Vagina (tissue), 2 donors: ENCODE measurements at regions not wholly inside any gene's neighbourhood (a gene's known extent, or its start where the extent isn't known, plus 50 kb on each side); places are given as distances from the start of the nearest gene placed in this dataset.

Experiments used
- DNase-seq, 2 donors: peaks; one replicate each; pipeline ENCODE4 v3.0.0-alpha.2; 2017; ENCODE audit errors: extremely low spot score in 2 of 2
- H3K27ac ChIP-seq: fragments of 200-600 bp; sonication (generic); one replicate; pipeline ENCODE4 v1.5.1; 2019
- H3K27me3 ChIP-seq: fragments of 200-600 bp; sonication (generic); one replicate; pipeline ENCODE4 v1.5.1; 2019
- H3K36me3 ChIP-seq, 2 donors: fragments of 200-600 bp; sonication (generic); one replicate each; pipeline ENCODE4 v1.5.1; 2017 to 2019
- H3K4me1 ChIP-seq: fragments of 200-600 bp; sonication (generic); one replicate; pipeline ENCODE4 v1.5.1; 2019
- H3K4me3 ChIP-seq, 2 donors: fragments of 200-600 bp; sonication (generic); 1 replicate in 1 of 2; 2 replicates in 1 of 2; pipeline ENCODE4 v1.5.1; 2016 to 2019
- H3K9me3 ChIP-seq: fragments of 200-600 bp; sonication (generic); one replicate; pipeline ENCODE4 v1.5.1; 2019
- POLR2A ChIP-seq, 2 donors: fragments of 450-650 bp; IDR thresholded peaks; one replicate each; pipeline ENCODE4 v1.6.1; 2017; ENCODE audit warnings: antibody characterized with exemption in 2 of 2, mild to moderate bottlenecking in 2 of 2, moderate library complexity in 2 of 2
- POLR2AphosphoS5 ChIP-seq, 2 donors: sonication (generic); formaldehyde crosslinking; IDR thresholded peaks; one replicate each; pipeline ENCODE4 v1.9.0; 2017; ENCODE audit warnings: antibody characterized with exemption in 2 of 2, mild to moderate bottlenecking in 2 of 2, low read depth in 1 of 2; ENCODE audit not compliant: insufficient read depth in 1 of 2
- intact Hi-C: fragments of 100-400 bp; cut with DNase I; formaldehyde crosslinking; loops from one replicate; pipeline ENCODE4 v1.15.1; 2023
- TF ChIP-seq, protein P1 (sequence below), 3 experiments: fragments of 450-650 bp in 2 of 3; fragments of 200-600 bp in 1 of 3; sonication (generic) in 1 of 3; IDR thresholded peaks; one replicate each; pipeline ENCODE4 v1.5.1; 2017 to 2019; ENCODE audit warnings: antibody characterized with exemption in 3 of 3, mild to moderate bottlenecking in 2 of 3, moderate library complexity in 2 of 3

- no peaks in the 10 kb centered on the region for H3K27me3 ChIP-seq
- no peak overlapping the region for H3K27ac ChIP-seq
- H3K4me3 ChIP-seq, result no peak overlapping the region
- no peak for TF ChIP-seq POLR2A (IDR thresholded peaks at IDR 0.05)
- H3K4me1 ChIP-seq, result no peaks in the 10 kb centered on the region
- no peaks in the 10 kb centered on the region for H3K36me3 ChIP-seq
- intact Hi-C loops, result no loop called here
- DNase-seq, result no peak
- no peaks in the 10 kb centered on the region for H3K9me3 ChIP-seq
These were observed 244.4 kb downstream of the SAMD5 start for GRCh38 chr6:147752689-147753403.

- H3K9me3 ChIP-seq, result no peaks in the 10 kb centered on the region
- H3K4me3 ChIP-seq, result no peak overlapping the region
- H3K4me1 ChIP-seq, result no peaks in the 10 kb centered on the region
- intact Hi-C loops, result no loop called here
- H3K27ac ChIP-seq, result no peak overlapping the region
- no peak for DNase-seq
- H3K36me3 ChIP-seq, result no peaks in the 10 kb centered on the region
- no peaks in the 10 kb centered on the region for H3K27me3 ChIP-seq
- no peak for TF ChIP-seq POLR2AphosphoS5 (IDR thresholded peaks at IDR 0.05; ENCODE audit: insufficient read depth in 1 of 2, low read depth in 1 of 2)
- no peak for TF ChIP-seq POLR2A (IDR thresholded peaks at IDR 0.05)
- TF ChIP-seq, protein P1, sequence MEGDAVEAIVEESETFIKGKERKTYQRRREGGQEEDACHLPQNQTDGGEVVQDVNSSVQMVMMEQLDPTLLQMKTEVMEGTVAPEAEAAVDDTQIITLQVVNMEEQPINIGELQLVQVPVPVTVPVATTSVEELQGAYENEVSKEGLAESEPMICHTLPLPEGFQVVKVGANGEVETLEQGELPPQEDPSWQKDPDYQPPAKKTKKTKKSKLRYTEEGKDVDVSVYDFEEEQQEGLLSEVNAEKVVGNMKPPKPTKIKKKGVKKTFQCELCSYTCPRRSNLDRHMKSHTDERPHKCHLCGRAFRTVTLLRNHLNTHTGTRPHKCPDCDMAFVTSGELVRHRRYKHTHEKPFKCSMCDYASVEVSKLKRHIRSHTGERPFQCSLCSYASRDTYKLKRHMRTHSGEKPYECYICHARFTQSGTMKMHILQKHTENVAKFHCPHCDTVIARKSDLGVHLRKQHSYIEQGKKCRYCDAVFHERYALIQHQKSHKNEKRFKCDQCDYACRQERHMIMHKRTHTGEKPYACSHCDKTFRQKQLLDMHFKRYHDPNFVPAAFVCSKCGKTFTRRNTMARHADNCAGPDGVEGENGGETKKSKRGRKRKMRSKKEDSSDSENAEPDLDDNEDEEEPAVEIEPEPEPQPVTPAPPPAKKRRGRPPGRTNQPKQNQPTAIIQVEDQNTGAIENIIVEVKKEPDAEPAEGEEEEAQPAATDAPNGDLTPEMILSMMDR (IDR thresholded peaks at IDR 0.05), result no peak
These were observed 247.5 kb downstream of the SAMD5 start for GRCh38 chr6:147755999-147756398.

- H3K9me3 ChIP-seq, result no peaks in the 10 kb centered on the region
- H3K36me3 ChIP-seq, result no peaks in the 10 kb centered on the region
- DNase-seq, result no peak
- no peak overlapping the region for H3K27ac ChIP-seq
- no peak for TF ChIP-seq POLR2A (IDR thresholded peaks at IDR 0.05)
- TF ChIP-seq, protein P1 (IDR thresholded peaks at IDR 0.05), result no peak
- TF ChIP-seq POLR2AphosphoS5 (IDR thresholded peaks at IDR 0.05; ENCODE audit: insufficient read depth in 1 of 2, low read depth in 1 of 2), result no peak
- H3K27me3 ChIP-seq, result no peaks in the 10 kb centered on the region
- no peaks in the 10 kb centered on the region for H3K4me1 ChIP-seq
- intact Hi-C loops, result no loop called here
- no peak overlapping the region for H3K4me3 ChIP-seq
These were observed 248.4 kb downstream of the SAMD5 start for GRCh38 chr6:147756891-147757290.

- intact Hi-C loops, result no loop called here
- no peaks in the 10 kb centered on the region for H3K9me3 ChIP-seq
- DNase-seq, result no peak
- no peaks in the 10 kb centered on the region for H3K4me1 ChIP-seq
- H3K27ac ChIP-seq, result no peak overlapping the region
- H3K4me3 ChIP-seq, result no peak overlapping the region
- TF ChIP-seq POLR2A (IDR thresholded peaks at IDR 0.05) (no peak), POLR2AphosphoS5 (IDR thresholded peaks at IDR 0.05; ENCODE audit: insufficient read depth in 1 of 2, low read depth in 1 of 2) (no peak)
- TF ChIP-seq, protein P1 (IDR thresholded peaks at IDR 0.05), result no peak
- H3K27me3 ChIP-seq, result no peaks in the 10 kb centered on the region
- no peaks in the 10 kb centered on the region for H3K36me3 ChIP-seq
These were observed 248.8 kb downstream of the SAMD5 start for GRCh38 chr6:147757291-147757690.

GRCh38 chr6:147758303-147758702, 249.8 kb downstream of the SAMD5 start:
- H3K4me1 ChIP-seq, result no peaks in the 10 kb centered on the region
- TF ChIP-seq POLR2AphosphoS5 (IDR thresholded peaks at IDR 0.05; ENCODE audit: insufficient read depth in 1 of 2, low read depth in 1 of 2) (no peak), POLR2A (IDR thresholded peaks at IDR 0.05) (no peak)
- TF ChIP-seq, protein P1 (IDR thresholded peaks at IDR 0.05), result no peak
- DNase-seq, result no peak
- H3K9me3 ChIP-seq, result no peaks in the 10 kb centered on the region
- H3K27me3 ChIP-seq, result no peaks in the 10 kb centered on the region
- no peak overlapping the region for H3K4me3 ChIP-seq
- intact Hi-C loops, result no loop called here
- no peak overlapping the region for H3K27ac ChIP-seq
- H3K36me3 ChIP-seq, result no peaks in the 10 kb centered on the region
